PC-9 (cell line): ENCODE measurements at regions not wholly inside any gene's neighbourhood (a gene's known extent, or its start where the extent isn't known, plus 50 kb on each side); places are given as distances from the start of the nearest gene placed in this dataset.

ENCODE experiments used
- BruUV-seq: library from RNA; stranded (reverse); fragments of 400-500 nt; replicated peaks from 2 replicates; lab custom pipeline; 2021; lab: Mats Ljungman, UMichigan
- CTCF ChIA-PET: fragments of 300-600 bp; sonication (Branson Sonifier 250); formaldehyde crosslinking; loops from one replicate; lab custom pipeline; 2022; ENCODE audit warnings: antibody characterized with exemption; lab: Charles Lee
- POLR2A ChIA-PET: fragments of 300-600 bp; sonication (Branson Sonifier 250); formaldehyde crosslinking; loops from one replicate; lab custom pipeline; 2022; ENCODE audit warnings: antibody characterized with exemption; ENCODE audit not compliant: unreplicated experiment; lab: Charles Lee
- DNase-seq, 2 experiments: peaks; one replicate each; pipeline versions ENCODE4 v3.0.0 to v3.0.0-alpha.2; 2015 to 2022; ENCODE audit warnings: mixed read lengths in 1 of 2
- H2AFZ ChIP-seq: fragments of 200-600 bp; sonication (generic); 2 replicates; pipeline ENCODE4 v1.8.1; 2017; ENCODE audit warnings: antibody characterized with exemption
- H3F3A ChIP-seq: fragments of 200-600 bp; sonication (generic); 2 replicates; pipeline ENCODE4 v1.8.1; 2017; ENCODE audit warnings: antibody characterized with exemption, mild to moderate bottlenecking, low read depth; ENCODE audit not compliant: insufficient read depth
- H3K27ac ChIP-seq: fragments of 200-600 bp; sonication (generic); 2 replicates; pipeline ENCODE4 v1.6.1; 2016; ENCODE audit warnings: mixed run types
- H3K27me3 ChIP-seq: fragments of 200-600 bp; sonication (generic); 2 replicates; pipeline ENCODE4 v1.6.1; 2016; ENCODE audit warnings: low read depth, mixed run types; ENCODE audit not compliant: insufficient read depth
- H3K36me3 ChIP-seq: fragments of 200-600 bp; sonication (generic); 2 replicates; pipeline ENCODE4 v1.6.1; 2016; ENCODE audit warnings: low read depth, mixed run types
- H3K4me1 ChIP-seq: fragments of 200-600 bp; sonication (generic); replicated peaks from 2 replicates; pipeline ENCODE4 v1.6.1; 2016; ENCODE audit warnings: mixed run types; ENCODE audit not compliant: insufficient read depth
- H3K4me2 ChIP-seq: fragments of 200-600 bp; sonication (generic); 2 replicates; pipeline ENCODE4 v1.6.1; 2017; ENCODE audit warnings: mixed run types
- H3K4me3 ChIP-seq: fragments of 200-600 bp; sonication (generic); 2 replicates; pipeline ENCODE4 v1.6.1; 2016; ENCODE audit warnings: mixed run types
- H3K79me2 ChIP-seq: fragments of 200-600 bp; sonication (generic); 2 replicates; pipeline ENCODE4 v1.6.1; 2017; ENCODE audit warnings: low read depth, mixed run types
- H3K9me2 ChIP-seq: fragments of 200-600 bp; sonication (generic); 2 replicates; pipeline ENCODE4 v1.8.1; 2017; ENCODE audit warnings: mild to moderate bottlenecking; ENCODE audit not compliant: insufficient read depth
- H3K9me3 ChIP-seq: fragments of 200-600 bp; sonication (generic); 2 replicates; pipeline ENCODE4 v1.8.1; 2016; ENCODE audit warnings: low read depth; ENCODE audit not compliant: insufficient read depth
- H4K20me1 ChIP-seq: fragments of 200-600 bp; sonication (generic); 2 replicates; pipeline ENCODE4 v1.8.1; 2017; ENCODE audit not compliant: insufficient read depth
- EZH2 ChIP-seq: fragments of 200-600 bp; sonication (generic); IDR thresholded peaks from 2 replicates; pipeline ENCODE4 v1.8.0; 2017; ENCODE audit warnings: antibody characterized with exemption, low read depth
- intact Hi-C: fragments of 100-400 bp; cut with micrococcal nuclease; formaldehyde crosslinking; loops from one replicate; pipeline ENCODE4 v1.10.0; 2022; ENCODE audit not compliant: unreplicated experiment
- TF ChIP-seq, protein P1 (sequence below): fragments of 200-600 bp; sonication (generic); conservative IDR thresholded peaks from 2 replicates; pipeline ENCODE4 v1.6.1; 2017; ENCODE audit warnings: mixed run types, antibody characterized with exemption, mild to moderate bottlenecking, moderate library complexity

DNA sequence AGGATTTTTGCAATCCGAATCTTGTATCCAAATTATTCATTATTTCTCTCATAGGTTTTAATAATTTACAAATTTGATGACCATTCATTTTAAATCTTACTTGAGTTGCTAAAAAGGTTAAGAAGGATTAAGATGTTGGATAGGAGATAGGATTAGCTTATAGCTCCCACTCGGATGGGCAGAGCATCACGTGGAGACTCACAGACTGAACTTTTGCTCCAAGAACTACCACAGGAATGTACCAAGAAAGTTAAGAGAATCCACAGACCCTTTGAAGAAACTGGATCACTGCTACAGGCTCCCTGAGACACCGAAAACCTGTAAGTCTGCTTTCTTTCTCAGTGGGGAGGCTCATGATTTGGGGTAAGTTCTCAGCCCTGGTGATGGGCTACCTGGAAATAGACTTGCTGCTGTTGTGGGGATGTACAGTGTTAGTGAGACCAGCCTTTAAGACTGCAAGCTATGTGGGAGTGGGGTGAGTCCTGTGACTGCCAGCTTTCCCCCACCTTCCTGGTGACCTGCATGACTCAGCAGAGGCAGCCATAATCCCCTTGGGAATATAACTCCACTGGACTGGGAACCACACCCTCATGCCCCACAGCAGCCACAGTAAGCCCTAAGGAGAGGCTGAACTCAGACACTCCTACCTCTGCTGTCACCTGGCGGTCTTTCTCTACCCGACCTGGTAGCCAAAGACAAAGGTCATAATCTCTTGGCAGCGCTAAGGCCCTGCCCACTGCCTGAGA is 1458.0 kb downstream of the OLFM4 start:
- Histone ChIP-seq H3F3A (no peaks in the 10 kb centered on the region), H3K9me2 (no peaks in the 10 kb centered on the region), H3K9me3 (no peaks in the 10 kb centered on the region), H3K4me2 (no peak overlapping the region), H4K20me1 (no peaks in the 10 kb centered on the region), H3K4me1 (no peaks in the 10 kb centered on the region), H2AFZ (peak overlapping the region; percentile 23; the same call in 1 of the 2 replicates), H3K79me2 (no peaks in the 10 kb centered on the region), H3K36me3 (no peaks in the 10 kb centered on the region), H3K27ac (no peak overlapping the region), H3K4me3 (no peak overlapping the region), H3K27me3 (no peaks in the 10 kb centered on the region)
- no TSS peak for BruUV-seq
- no peak for TF ChIP-seq EZH2
- TF ChIP-seq, protein P1, sequence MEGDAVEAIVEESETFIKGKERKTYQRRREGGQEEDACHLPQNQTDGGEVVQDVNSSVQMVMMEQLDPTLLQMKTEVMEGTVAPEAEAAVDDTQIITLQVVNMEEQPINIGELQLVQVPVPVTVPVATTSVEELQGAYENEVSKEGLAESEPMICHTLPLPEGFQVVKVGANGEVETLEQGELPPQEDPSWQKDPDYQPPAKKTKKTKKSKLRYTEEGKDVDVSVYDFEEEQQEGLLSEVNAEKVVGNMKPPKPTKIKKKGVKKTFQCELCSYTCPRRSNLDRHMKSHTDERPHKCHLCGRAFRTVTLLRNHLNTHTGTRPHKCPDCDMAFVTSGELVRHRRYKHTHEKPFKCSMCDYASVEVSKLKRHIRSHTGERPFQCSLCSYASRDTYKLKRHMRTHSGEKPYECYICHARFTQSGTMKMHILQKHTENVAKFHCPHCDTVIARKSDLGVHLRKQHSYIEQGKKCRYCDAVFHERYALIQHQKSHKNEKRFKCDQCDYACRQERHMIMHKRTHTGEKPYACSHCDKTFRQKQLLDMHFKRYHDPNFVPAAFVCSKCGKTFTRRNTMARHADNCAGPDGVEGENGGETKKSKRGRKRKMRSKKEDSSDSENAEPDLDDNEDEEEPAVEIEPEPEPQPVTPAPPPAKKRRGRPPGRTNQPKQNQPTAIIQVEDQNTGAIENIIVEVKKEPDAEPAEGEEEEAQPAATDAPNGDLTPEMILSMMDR, result no peak
- CTCF ChIA-PET, result no interaction called here
- DNase-seq, result peak in 1 of 2 experiments; percentile 7
- POLR2A ChIA-PET, result no interaction called here
- intact Hi-C loops, result no loop called here

DNA sequence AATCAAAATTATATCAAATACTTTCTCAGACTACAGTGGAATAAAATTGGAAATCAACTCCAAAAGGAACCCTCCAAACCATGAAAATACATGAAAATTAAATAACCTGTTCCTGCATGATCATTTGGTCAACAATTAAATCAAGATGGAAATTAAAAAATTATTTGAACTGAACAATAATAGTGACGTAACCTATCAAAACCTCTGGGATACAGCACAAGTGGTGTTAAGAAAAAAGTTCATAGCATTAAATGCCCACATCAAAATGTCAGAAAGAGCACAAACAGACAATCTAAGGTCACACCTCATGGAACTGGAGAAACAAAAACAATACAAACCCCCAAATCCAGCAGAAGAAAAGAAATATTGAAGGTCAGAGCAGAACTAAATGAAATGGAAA is 1460.7 kb downstream of the OLFM4 start:
- no peaks in the 10 kb centered on the region for H3K9me3 ChIP-seq
- no peak for DNase-seq
- no peak overlapping the region for H2AFZ ChIP-seq
- TF ChIP-seq, protein P1, result no peak
- TF ChIP-seq EZH2, result no peak
- H3K36me3 ChIP-seq, result no peaks in the 10 kb centered on the region
- POLR2A ChIA-PET, result no interaction called here
- no peaks in the 10 kb centered on the region for H3K79me2 ChIP-seq
- no peaks in the 10 kb centered on the region for H3K27me3 ChIP-seq
- CTCF ChIA-PET, result no interaction called here
- no peaks in the 10 kb centered on the region for H3K4me1 ChIP-seq
- H3K27ac ChIP-seq, result no peak overlapping the region
- no peak overlapping the region for H3K4me2 ChIP-seq
- no peaks in the 10 kb centered on the region for H3K9me2 ChIP-seq
- BruUV-seq, result no TSS peak
- no peak overlapping the region for H3K4me3 ChIP-seq
- no peaks in the 10 kb centered on the region for H3F3A ChIP-seq
- intact Hi-C loops, result no loop called here
- no peaks in the 10 kb centered on the region for H4K20me1 ChIP-seq

DNA sequence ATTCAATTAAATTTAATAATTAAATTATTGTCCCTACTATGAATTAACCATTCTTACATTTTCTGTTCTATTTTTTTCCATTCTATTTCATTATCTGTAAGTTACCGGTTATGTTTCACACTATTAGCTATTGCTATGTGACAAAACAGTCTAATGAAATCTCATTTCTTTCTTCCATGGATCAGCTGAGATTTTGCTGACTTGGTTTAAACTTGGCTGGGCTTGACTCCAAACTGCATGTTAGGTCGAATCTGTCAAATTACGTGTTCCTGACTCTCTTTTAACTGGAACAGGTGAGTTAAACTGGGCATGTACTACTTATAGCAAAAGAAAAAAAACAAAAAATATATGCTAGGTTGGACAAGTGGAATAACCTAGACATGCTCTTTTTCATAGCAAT is 1464.4 kb downstream of the OLFM4 start:
- Histone ChIP-seq H3K27me3 (no peaks in the 10 kb centered on the region), H3K4me3 (no peak overlapping the region), H2AFZ (no peak overlapping the region), H3K9me2 (no peaks in the 10 kb centered on the region), H3K79me2 (no peaks in the 10 kb centered on the region), H4K20me1 (no peaks in the 10 kb centered on the region), H3K9me3 (no peaks in the 10 kb centered on the region), H3K27ac (no peak overlapping the region), H3F3A (no peaks in the 10 kb centered on the region), H3K4me2 (no peak overlapping the region), H3K4me1 (no peaks in the 10 kb centered on the region), H3K36me3 (no peaks in the 10 kb centered on the region)
- CTCF ChIA-PET, result no interaction called here
- no TSS peak for BruUV-seq
- POLR2A ChIA-PET, result no interaction called here
- no peak for TF ChIP-seq EZH2
- no peak for DNase-seq
- intact Hi-C loops, result no loop called here
